ENCODE measurements at regions not wholly inside any gene's neighbourhood (a gene's known extent, or its start where the extent isn't known, plus 50 kb on each side); places are given as distances from the start of the nearest gene placed in this dataset.

GRCh38 chr10:128575761-128576160, 449.5 kb upstream of the MKI67 start:
- intact Hi-C loops (cut with micrococcal nuclease) (no loop called here), dilution Hi-C loops (cut with MboI; ENCODE audit: extremely low pct_ligation_motif_present, low sequenced_read_pairs) (no loop called here)
- POLR2A ChIA-PET, result no interaction called here
- no peak overlapping the region for H3K4me2 ChIP-seq (ENCODE audit: insufficient read depth, low read length)
- H2AFZ ChIP-seq (ENCODE audit: low read depth, low read length), result no peak overlapping the region
- H3K27ac ChIP-seq (ENCODE audit: insufficient read depth, low read depth, low read length), result no peak overlapping the region
- no peaks in the 10 kb centered on the region for H4K20me1 ChIP-seq (replicated peaks; ENCODE audit: control insufficient read depth, extremely low read depth, insufficient read depth, low read length)
- H3K4me1 ChIP-seq (ENCODE audit: control insufficient read depth, extremely low read depth, insufficient read depth, low read length), result no peaks in the 10 kb centered on the region
- CTCF ChIA-PET, result no interaction called here
- no peaks in the 10 kb centered on the region for H3K36me3 ChIP-seq (ENCODE audit: control insufficient read depth in 2 of 2, extremely low read depth in 1 of 2, insufficient read depth in 2 of 2, low read length in 2 of 2)
- no peaks in the 10 kb centered on the region for H3K27me3 ChIP-seq (ENCODE audit: control insufficient read depth in 2 of 2, insufficient read depth in 2 of 2, low read length in 2 of 2)
- FAIRE-seq, result no peak
- no TSS peak for BruUV-seq (replicated peaks)
- H3K9me3 ChIP-seq (replicated peaks; ENCODE audit: control insufficient read depth, insufficient read depth, low read length), result no peaks in the 10 kb centered on the region
- no peak overlapping the region for H3K4me3 ChIP-seq (replicated peaks in 1 of 3; ENCODE audit: insufficient read depth in 1 of 3, low read depth in 1 of 3, low read length in 3 of 3)
- DNase-seq (ENCODE audit: low read depth, low spot score), result no peak
- no peaks in the 10 kb centered on the region for H3K79me2 ChIP-seq (ENCODE audit: control insufficient read depth, insufficient read depth, low read length)
- no peak overlapping the region for H3K9ac ChIP-seq (replicated peaks; ENCODE audit: extremely low read depth, insufficient read depth, low read length)
- no peaks in the 10 kb centered on the region for H3K9me1 ChIP-seq (replicated peaks; ENCODE audit: control insufficient read depth, extremely low read depth, insufficient read depth, low read length)
- TF ChIP-seq, protein P1, sequence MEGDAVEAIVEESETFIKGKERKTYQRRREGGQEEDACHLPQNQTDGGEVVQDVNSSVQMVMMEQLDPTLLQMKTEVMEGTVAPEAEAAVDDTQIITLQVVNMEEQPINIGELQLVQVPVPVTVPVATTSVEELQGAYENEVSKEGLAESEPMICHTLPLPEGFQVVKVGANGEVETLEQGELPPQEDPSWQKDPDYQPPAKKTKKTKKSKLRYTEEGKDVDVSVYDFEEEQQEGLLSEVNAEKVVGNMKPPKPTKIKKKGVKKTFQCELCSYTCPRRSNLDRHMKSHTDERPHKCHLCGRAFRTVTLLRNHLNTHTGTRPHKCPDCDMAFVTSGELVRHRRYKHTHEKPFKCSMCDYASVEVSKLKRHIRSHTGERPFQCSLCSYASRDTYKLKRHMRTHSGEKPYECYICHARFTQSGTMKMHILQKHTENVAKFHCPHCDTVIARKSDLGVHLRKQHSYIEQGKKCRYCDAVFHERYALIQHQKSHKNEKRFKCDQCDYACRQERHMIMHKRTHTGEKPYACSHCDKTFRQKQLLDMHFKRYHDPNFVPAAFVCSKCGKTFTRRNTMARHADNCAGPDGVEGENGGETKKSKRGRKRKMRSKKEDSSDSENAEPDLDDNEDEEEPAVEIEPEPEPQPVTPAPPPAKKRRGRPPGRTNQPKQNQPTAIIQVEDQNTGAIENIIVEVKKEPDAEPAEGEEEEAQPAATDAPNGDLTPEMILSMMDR (IDR thresholded peaks at IDR 0.05; ENCODE audit: extremely low read depth in 1 of 2, insufficient read depth in 1 of 2, low read depth in 1 of 2, low read length in 2 of 2), result no peak
- TF ChIP-seq GATA2 (IDR thresholded peaks at IDR 0.05; ENCODE audit: insufficient read depth, insufficient read length, low read depth, low read length), result no peak
- no peak for TF ChIP-seq MYC (IDR thresholded peaks at IDR 0.05; ENCODE audit: low read depth, low read length)
- TF ChIP-seq POLR2A (IDR thresholded peaks at IDR 0.05; ENCODE audit: low read depth, low read length), result no peak
- no peak for TF ChIP-seq EZH2 (IDR thresholded peaks at IDR 0.05; ENCODE audit: borderline replicate concordance, low read depth, low read length, severe bottlenecking)
- no peak for TF ChIP-seq JUN (IDR thresholded peaks at IDR 0.05; ENCODE audit: borderline replicate concordance, insufficient read depth, insufficient read length, low read depth)
- TF ChIP-seq POLR2AphosphoS5 (IDR thresholded peaks at IDR 0.05; ENCODE audit: insufficient read depth, low read depth, low read length), result no peak
- TF ChIP-seq FOS (IDR thresholded peaks at IDR 0.05; ENCODE audit: borderline replicate concordance, insufficient read depth, low read length), result no peak
- TF ChIP-seq, protein P2, sequence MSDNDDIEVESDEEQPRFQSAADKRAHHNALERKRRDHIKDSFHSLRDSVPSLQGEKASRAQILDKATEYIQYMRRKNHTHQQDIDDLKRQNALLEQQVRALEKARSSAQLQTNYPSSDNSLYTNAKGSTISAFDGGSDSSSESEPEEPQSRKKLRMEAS (IDR thresholded peaks at IDR 0.05; ENCODE audit: insufficient read depth, insufficient read length), result no peak
